WTC11 (cell line): ENCODE measurements at regions not wholly inside any gene's neighbourhood (a gene's known extent, or its start where the extent isn't known, plus 50 kb on each side); places are given as distances from the start of the nearest gene placed in this dataset.

Source experiments
- ATAC-seq: fragments of 200-7000 bp; cut with Tn5 transposase; 2 replicates; pipeline ENCODE4 v1.10.0; 2021; ENCODE audit warnings: mild to moderate bottlenecking, moderate library complexity
- CTCF ChIA-PET: fragments of 300-600 bp; sonication (Branson Sonifier 250); formaldehyde crosslinking; loops from one replicate; lab custom pipeline; 2021; ENCODE audit warnings: antibody characterized with exemption; lab: Charles Lee
- POLR2A ChIA-PET: fragments of 350-600 bp; sonication (Branson Sonifier 250); formaldehyde crosslinking; loops from one replicate; lab custom pipeline; 2021; ENCODE audit warnings: antibody characterized with exemption; lab: Charles Lee
- DNase-seq: peaks from one replicate; pipeline ENCODE4 v3.0.0; 2021; ENCODE audit warnings: low spot score
- H3K27ac Mint-ChIP-seq: 2 replicates; pipeline ENCODE4 v1.8.0; 2021; ENCODE audit warnings: mixed read lengths
- H3K27me3 Mint-ChIP-seq: 2 replicates; pipeline ENCODE4 v1.8.0; 2021; ENCODE audit warnings: low read depth, mild to moderate bottlenecking, moderate library complexity, mixed read lengths
- H3K36me3 Mint-ChIP-seq: 2 replicates; pipeline ENCODE4 v1.8.0; 2021; ENCODE audit warnings: mixed read lengths
- H3K4me1 Mint-ChIP-seq: 2 replicates; pipeline ENCODE4 v1.8.0; 2022; ENCODE audit warnings: mixed read lengths
- H3K4me3 Mint-ChIP-seq: 2 replicates; pipeline ENCODE4 v1.8.0; 2021; ENCODE audit warnings: mild to moderate bottlenecking, moderate library complexity, mixed read lengths
- H3K9me3 Mint-ChIP-seq: 2 replicates; pipeline ENCODE4 v1.8.0; 2021; ENCODE audit warnings: mixed read lengths
- AR ChIP-seq: fragments of 250-450 bp; sonication (Bioruptor Pico); IDR thresholded peaks from 2 replicates; pipeline ENCODE4 v1.9.0; 2021; ENCODE audit warnings: mild to moderate bottlenecking
- ARID4B ChIP-seq: sonication (generic); formaldehyde crosslinking; IDR thresholded peaks from 2 replicates; pipeline ENCODE4 v1.8.0; 2023; ENCODE audit warnings: missing genetic modification reagents, mild to moderate bottlenecking, borderline replicate concordance
- E2F1 ChIP-seq: sonication (generic); formaldehyde crosslinking; IDR thresholded peaks from 2 replicates; pipeline ENCODE4 v1.8.0; 2022; ENCODE audit warnings: mild to moderate bottlenecking, missing genetic modification reagents
- ELF4 ChIP-seq: sonication (generic); formaldehyde crosslinking; IDR thresholded peaks from 2 replicates; pipeline ENCODE4 v1.8.1; 2022; ENCODE audit warnings: low read depth, mild to moderate bottlenecking, moderate library complexity, missing genetic modification reagents
- GABPB1 ChIP-seq: sonication (generic); formaldehyde crosslinking; IDR thresholded peaks from 2 replicates; pipeline ENCODE4 v1.8.1; 2023; ENCODE audit warnings: mild to moderate bottlenecking, missing genetic modification reagents
- JUN ChIP-seq: sonication (generic); formaldehyde crosslinking; IDR thresholded peaks from 2 replicates; pipeline ENCODE4 v1.8.0; 2023; ENCODE audit warnings: mild to moderate bottlenecking, missing genetic modification reagents
- MAX ChIP-seq: sonication (generic); formaldehyde crosslinking; IDR thresholded peaks from 2 replicates; pipeline ENCODE4 v1.8.0; 2022; ENCODE audit warnings: mild to moderate bottlenecking, missing genetic modification reagents
- MLX ChIP-seq: sonication (generic); formaldehyde crosslinking; IDR thresholded peaks from 2 replicates; pipeline ENCODE4 v1.8.1; 2023; ENCODE audit warnings: mild to moderate bottlenecking, missing genetic modification reagents, moderate library complexity
- NFATC4 ChIP-seq: fragments of 250-450 bp; sonication (Bioruptor Pico); IDR thresholded peaks from 2 replicates; pipeline ENCODE4 v1.9.0; 2021; ENCODE audit warnings: mild to moderate bottlenecking
- TEAD4 ChIP-seq: sonication (generic); formaldehyde crosslinking; IDR thresholded peaks from 2 replicates; pipeline ENCODE4 v1.8.0; 2022; ENCODE audit warnings: mild to moderate bottlenecking, missing genetic modification reagents
- ZNF121 ChIP-seq: sonication (generic); formaldehyde crosslinking; IDR thresholded peaks from 2 replicates; pipeline ENCODE4 v1.8.0; 2023; ENCODE audit warnings: missing genetic modification reagents
- ZNF423 ChIP-seq: fragments of 250-450 bp; sonication (Bioruptor Pico); IDR thresholded peaks from 2 replicates; pipeline ENCODE4 v2.1.2; 2022; ENCODE audit warnings: mild to moderate bottlenecking, moderate library complexity
- ZNF671 ChIP-seq: fragments of 250-450 bp; sonication (Bioruptor Pico); IDR thresholded peaks from 2 replicates; pipeline ENCODE4 v1.8.0; 2021; ENCODE audit warnings: mild to moderate bottlenecking
- ZSCAN18 ChIP-seq: fragments of 250-450 bp; sonication (Bioruptor Pico); IDR thresholded peaks from 2 replicates; pipeline ENCODE4 v2.1.2; 2022; ENCODE audit warnings: mild to moderate bottlenecking, moderate library complexity
- TF ChIP-seq, protein P1 (sequence below): fragments of 200-600 bp; IDR thresholded peaks from 2 replicates; pipeline ENCODE4 v1.8.0; 2022; ENCODE audit warnings: antibody characterized with exemption
- TF ChIP-seq, protein P2 (sequence below): sonication (generic); formaldehyde crosslinking; IDR thresholded peaks from 2 replicates; pipeline ENCODE4 v1.8.1; 2022; ENCODE audit warnings: low read depth, mild to moderate bottlenecking, moderate library complexity, missing genetic modification reagents, borderline replicate concordance

- Mint-ChIP-seq H3K36me3 (no peaks in the 10 kb centered on the region), H3K27ac (no peak overlapping the region), H3K4me1 (peaks cover 15% of the 10 kb centered on the region), H3K9me3 (no peaks in the 10 kb centered on the region), H3K27me3 (no peaks in the 10 kb centered on the region; the same call in 1 of the 2 replicates), H3K4me3 (no peak overlapping the region)
- TF ChIP-seq GABPB1: 0 out of 2 replicates have a peak, but pooled peaks have one; percentile 16
- no peak for TF ChIP-seq MAX (CRISPR knock-in tag)
- no peak for TF ChIP-seq ELF4 (CRISPR knock-in tag)
- no peak for TF ChIP-seq E2F1 (CRISPR knock-in tag)
- CTCF ChIA-PET: interaction anchor here (0.6 to 2.1 kb wide), 13 partner anchors 17 to 225 kb away, joined by 3 to 9 read pairs (median 4); no protein-coding TSS in a partner anchor
- ATAC-seq: no peak
- no peak for DNase-seq
- POLR2A ChIA-PET: no interaction called here
Observed at GRCh38 chr6:56370561-56371211, 123.3 kb upstream of the COL21A1 start.

DNA sequence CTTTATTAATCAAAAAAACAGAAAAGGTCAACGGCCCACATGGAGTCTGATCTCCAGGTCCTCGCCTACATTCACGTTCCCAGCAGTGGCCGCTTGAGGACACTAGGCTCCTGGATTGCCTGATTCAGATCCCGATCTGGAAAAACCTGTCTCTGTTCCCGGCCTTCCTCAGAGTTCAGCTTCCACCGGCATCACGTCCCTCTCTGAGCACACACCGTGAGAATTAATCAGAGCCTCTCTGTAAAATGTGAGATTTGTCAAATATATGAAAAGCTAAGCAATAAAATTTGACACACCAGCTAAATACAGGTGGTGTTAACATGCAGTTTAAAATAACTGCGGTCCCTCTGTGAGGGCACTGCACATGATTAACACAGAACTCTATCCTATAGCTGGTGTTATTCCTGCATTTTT, 122.8 kb upstream of the COL21A1 start:
- Mint-ChIP-seq H3K4me3 (no peak overlapping the region), H3K27ac (no peak overlapping the region; the same call in 1 of the 2 replicates), H3K4me1 (peaks cover 15% of the 10 kb centered on the region), H3K9me3 (no peaks in the 10 kb centered on the region), H3K36me3 (no peaks in the 10 kb centered on the region), H3K27me3 (no peaks in the 10 kb centered on the region; the same call in 1 of the 2 replicates)
- POLR2A ChIA-PET: no interaction called here
- DNase-seq: peak; percentile 59
- CTCF ChIA-PET: interaction anchor here (0.6 to 2.1 kb wide), 12 partner anchors 17 to 225 kb away, joined by 3 to 9 read pairs (median 4); no protein-coding TSS in a partner anchor
- TF ChIP-seq ZNF671 (CRISPR knock-in tag) (no peak), MLX (no peak), JUN (CRISPR knock-in tag) (no peak), ZNF423 (CRISPR knock-in tag) (no peak), AR (CRISPR knock-in tag) (no peak), ZNF121 (CRISPR knock-in tag) (no peak), ARID4B (CRISPR knock-in tag) (no peak), TEAD4 (CRISPR knock-in tag) (no peak), NFATC4 (no peak), ZSCAN18 (CRISPR knock-in tag) (no peak)
- TF ChIP-seq, protein P1, sequence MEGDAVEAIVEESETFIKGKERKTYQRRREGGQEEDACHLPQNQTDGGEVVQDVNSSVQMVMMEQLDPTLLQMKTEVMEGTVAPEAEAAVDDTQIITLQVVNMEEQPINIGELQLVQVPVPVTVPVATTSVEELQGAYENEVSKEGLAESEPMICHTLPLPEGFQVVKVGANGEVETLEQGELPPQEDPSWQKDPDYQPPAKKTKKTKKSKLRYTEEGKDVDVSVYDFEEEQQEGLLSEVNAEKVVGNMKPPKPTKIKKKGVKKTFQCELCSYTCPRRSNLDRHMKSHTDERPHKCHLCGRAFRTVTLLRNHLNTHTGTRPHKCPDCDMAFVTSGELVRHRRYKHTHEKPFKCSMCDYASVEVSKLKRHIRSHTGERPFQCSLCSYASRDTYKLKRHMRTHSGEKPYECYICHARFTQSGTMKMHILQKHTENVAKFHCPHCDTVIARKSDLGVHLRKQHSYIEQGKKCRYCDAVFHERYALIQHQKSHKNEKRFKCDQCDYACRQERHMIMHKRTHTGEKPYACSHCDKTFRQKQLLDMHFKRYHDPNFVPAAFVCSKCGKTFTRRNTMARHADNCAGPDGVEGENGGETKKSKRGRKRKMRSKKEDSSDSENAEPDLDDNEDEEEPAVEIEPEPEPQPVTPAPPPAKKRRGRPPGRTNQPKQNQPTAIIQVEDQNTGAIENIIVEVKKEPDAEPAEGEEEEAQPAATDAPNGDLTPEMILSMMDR: no peak
- TF ChIP-seq, protein P2, sequence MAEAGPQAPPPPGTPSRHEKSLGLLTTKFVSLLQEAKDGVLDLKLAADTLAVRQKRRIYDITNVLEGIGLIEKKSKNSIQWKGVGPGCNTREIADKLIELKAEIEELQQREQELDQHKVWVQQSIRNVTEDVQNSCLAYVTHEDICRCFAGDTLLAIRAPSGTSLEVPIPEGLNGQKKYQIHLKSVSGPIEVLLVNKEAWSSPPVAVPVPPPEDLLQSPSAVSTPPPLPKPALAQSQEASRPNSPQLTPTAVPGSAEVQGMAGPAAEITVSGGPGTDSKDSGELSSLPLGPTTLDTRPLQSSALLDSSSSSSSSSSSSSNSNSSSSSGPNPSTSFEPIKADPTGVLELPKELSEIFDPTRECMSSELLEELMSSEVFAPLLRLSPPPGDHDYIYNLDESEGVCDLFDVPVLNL (CRISPR knock-in tag): no peak
- peak; percentile 99 for ATAC-seq
